ENCODE measurements at regions not wholly inside any gene's neighbourhood (a gene's known extent, or its start where the extent isn't known, plus 50 kb on each side); places are given as distances from the start of the nearest gene placed in this dataset.
"Not testable (repeated sequence)": the region's sequence is repeated elsewhere in the genome, so short reads cannot be mapped to it uniquely, and the experiment has no call there.

DNA sequence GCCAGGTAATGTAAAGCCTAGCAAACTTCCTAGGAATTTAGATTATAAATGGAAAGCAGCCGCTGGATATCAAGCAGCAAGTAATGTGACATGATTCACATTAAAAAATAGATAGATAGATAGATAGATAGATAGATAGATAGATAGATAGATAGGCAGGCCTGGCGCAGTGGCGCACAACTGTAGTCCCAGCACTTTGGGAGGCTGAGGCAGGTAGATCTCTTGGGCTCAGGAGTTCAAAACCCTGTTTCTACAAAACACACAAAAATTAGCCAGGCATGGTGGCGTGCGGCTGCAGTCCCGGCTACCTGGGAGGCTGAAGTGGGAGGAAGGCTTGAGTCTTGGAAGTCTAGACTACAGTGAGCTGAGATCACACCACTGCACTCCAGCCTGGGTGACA lies 236.9 kb downstream of the SLITRK6 start:
- Histone ChIP-seq H3K36me3 (replicated peaks; ENCODE audit: control insufficient read depth, insufficient read depth, low read length) (no peaks in the 10 kb centered on the region), H3K27me3 (ENCODE audit: control insufficient read depth, insufficient read depth, low read length) (no peaks in the 10 kb centered on the region; the same call in 1 of the 2 replicates), H3K4me3 (ENCODE audit: insufficient read depth, low read depth, low read length) (no peak overlapping the region)
- DNase-seq: no peak

DNA sequence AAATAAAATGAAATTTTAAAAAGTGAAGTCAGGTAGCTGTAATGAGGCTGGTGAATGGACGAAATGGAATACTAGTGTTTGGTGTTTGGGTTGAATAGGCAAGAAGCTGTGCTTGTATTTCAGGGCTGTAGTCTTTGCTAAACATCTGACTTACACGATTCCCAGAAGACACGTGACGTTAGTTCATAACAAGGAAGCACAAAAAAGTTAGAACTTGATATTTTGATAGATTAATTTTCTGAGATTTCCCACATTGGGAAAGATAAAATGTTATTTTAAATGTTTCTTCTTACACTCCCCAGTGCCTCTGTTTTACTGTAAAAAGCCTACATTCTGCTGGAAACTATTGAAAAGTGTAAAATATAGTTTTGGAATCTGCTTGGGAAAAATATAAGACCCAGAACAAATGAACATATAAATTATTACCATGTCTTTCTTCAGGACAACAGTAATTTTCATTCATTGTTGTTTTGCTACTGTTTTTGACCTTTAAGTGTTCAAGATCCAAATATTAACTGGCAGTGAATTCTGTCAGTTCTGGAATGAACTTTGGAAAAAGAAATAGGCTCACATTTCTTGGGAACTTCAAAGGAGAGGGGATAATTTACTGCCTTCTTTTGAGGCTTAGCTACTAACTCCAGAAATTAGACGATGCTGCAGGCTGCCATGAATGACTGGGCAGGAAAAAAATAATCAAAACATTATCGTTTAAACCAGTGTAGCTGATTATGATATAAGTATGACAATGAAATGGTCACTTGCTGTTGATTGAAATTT lies 241.3 kb downstream of the SLITRK6 start:
- Histone ChIP-seq H3K36me3 (replicated peaks; ENCODE audit: control insufficient read depth, insufficient read depth, low read length) (no peaks in the 10 kb centered on the region), H3K4me3 (ENCODE audit: insufficient read depth, low read depth, low read length) (no peak overlapping the region), H3K27me3 (ENCODE audit: control insufficient read depth, insufficient read depth, low read length) (no peaks in the 10 kb centered on the region)
- no peak for DNase-seq

DNA sequence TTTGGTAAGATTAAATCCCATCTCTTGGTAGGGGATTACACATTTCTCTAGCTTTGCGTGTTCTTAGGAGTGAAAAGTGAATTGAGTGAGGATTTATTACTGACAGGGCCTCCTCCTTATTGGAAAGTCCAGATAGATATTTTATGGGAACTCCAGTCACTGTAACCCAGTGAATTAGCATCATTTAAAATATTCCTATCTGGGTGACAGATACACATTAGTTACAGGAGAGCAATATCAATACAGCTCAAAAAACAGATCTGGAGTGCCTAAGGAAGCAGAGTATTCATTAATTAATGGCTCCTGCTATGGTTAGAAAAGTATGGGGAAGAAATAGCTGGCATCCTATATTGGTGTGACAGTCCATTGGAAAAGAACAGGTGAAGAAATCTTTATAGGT lies 248.2 kb downstream of the SLITRK6 start:
- DNase-seq: no peak
- H3K27me3 ChIP-seq (ENCODE audit: control insufficient read depth, insufficient read depth, low read length): no peaks in the 10 kb centered on the region
- no peak overlapping the region for H3K4me3 ChIP-seq (ENCODE audit: insufficient read depth, low read depth, low read length)
- no peaks in the 10 kb centered on the region for H3K36me3 ChIP-seq (replicated peaks; ENCODE audit: control insufficient read depth, insufficient read depth, low read length)

DNA sequence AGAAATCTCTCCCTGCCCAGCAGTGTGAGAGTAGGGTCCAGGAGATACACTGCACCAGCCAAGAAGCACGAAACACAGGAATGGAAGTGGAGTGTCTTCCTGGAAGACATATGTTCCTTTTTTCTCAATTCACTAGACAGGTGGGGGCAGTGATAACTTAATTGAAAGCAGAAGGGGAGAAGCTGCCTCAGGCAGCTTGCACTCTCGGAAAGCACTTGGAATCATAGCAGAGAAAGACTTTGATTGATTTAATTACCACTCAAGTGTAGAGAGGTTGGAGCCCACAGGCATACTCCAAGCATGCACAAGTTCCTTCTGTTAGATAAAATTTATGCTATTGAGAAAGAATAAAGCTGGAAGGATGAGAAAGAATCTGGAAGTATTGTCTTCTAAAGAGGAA lies 249.4 kb downstream of the SLITRK6 start:
- H3K36me3 ChIP-seq (replicated peaks; ENCODE audit: control insufficient read depth, insufficient read depth, low read length): no peaks in the 10 kb centered on the region

DNA sequence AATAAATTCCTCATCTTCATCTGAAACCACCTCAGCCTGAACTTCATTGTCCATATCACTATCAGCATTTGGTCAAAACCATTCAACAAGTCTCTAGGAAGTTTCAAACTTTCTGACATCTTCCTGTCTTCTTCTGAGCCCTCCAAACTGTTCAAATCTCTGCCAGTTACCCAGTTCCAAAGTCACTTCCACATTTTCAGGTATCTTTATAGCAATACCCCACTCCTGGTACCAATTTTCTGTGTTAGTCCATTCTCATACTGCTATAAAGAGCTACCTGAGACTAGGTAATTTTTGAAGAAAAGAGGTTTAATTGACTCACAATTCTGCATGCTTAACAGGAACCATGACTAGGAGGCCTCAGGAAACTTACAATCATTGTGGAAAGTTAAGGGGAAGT lies 250.4 kb downstream of the SLITRK6 start:
- not testable (repeated sequence) for DNase-seq; H3K36me3 ChIP-seq (replicated peaks; ENCODE audit: control insufficient read depth, insufficient read depth, low read length); H3K4me3 ChIP-seq (ENCODE audit: insufficient read depth, low read depth, low read length); H3K27me3 ChIP-seq (ENCODE audit: control insufficient read depth, insufficient read depth, low read length)

More for the DNA sequence above, 249.4 kb downstream of the SLITRK6 start:
- Histone ChIP-seq H3K27me3 (ENCODE audit: control insufficient read depth, insufficient read depth, low read length) (no peaks in the 10 kb centered on the region), H3K4me3 (ENCODE audit: insufficient read depth, low read depth, low read length) (no peak overlapping the region)
- no peak for DNase-seq

DNA sequence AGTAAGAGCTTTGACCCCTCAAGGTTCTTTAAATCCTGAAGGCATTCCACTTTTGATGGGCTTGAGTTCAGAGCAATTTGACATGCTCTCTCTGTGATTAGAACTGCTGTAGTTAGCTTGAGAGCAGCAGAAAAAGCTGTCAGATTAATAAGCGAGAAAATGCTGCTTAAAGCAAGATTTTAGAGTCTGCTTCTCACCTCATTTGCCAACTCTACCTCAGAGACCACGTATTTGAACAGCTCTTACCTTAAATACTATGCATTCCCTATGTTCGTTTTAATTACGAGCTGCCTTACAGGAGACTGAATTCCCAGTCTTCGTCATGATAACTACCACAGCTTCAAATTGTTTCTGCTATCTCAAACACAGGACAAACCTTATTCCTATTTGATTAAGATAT lies 253.4 kb downstream of the SLITRK6 start:
- no peaks in the 10 kb centered on the region for H3K36me3 ChIP-seq (replicated peaks; ENCODE audit: control insufficient read depth, insufficient read depth, low read length)
- no peak for DNase-seq
- no peaks in the 10 kb centered on the region for H3K27me3 ChIP-seq (ENCODE audit: control insufficient read depth, insufficient read depth, low read length)
- H3K4me3 ChIP-seq (ENCODE audit: insufficient read depth, low read depth, low read length): no peak overlapping the region

DNA sequence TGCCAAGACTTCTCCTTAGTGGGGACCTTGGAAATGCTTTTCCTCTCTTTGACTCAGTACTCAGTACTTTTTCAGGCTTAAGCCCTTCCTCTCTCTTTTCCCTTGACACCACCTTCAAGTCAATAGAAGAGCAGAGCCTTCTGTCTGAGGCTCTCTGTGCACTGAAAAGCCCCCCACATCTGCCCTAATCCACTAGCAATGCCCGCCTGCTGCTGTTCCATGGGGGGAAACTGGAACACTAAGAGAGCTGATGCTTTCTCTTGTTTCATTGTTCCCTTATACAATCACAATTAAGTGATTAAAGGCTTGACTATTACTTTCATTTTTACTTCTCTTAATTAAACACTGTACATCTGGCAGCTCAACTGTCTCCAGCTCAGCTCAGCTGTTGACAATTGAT lies 254.5 kb downstream of the SLITRK6 start:
- H3K4me3 ChIP-seq (ENCODE audit: insufficient read depth, low read depth, low read length): no peak overlapping the region
- H3K36me3 ChIP-seq (replicated peaks; ENCODE audit: control insufficient read depth, insufficient read depth, low read length): no peaks in the 10 kb centered on the region
- no peaks in the 10 kb centered on the region for H3K27me3 ChIP-seq (ENCODE audit: control insufficient read depth, insufficient read depth, low read length)
- no peak for DNase-seq

DNA sequence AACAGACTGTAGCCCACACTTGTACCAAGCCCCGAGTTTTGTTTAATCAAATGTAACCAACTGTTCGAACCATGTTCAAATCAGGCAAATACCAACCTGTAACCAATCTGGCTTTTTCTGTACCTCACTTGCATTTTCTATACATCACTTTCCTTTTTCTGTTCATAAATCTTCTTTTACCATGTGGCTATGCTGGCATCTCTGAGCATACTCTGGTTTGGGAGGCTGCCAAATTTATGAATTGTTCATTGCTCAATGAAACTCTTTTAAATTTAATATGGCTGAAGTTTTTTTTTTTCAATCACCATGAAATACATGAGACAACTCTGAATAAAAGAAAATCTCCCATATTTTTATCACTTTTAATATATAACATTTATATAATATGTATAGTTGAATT lies 256.1 kb downstream of the SLITRK6 start:
- DNase-seq: no peak
- Histone ChIP-seq H3K27me3 (ENCODE audit: control insufficient read depth, insufficient read depth, low read length) (no peaks in the 10 kb centered on the region), H3K4me3 (ENCODE audit: insufficient read depth, low read depth, low read length) (no peak overlapping the region), H3K36me3 (replicated peaks; ENCODE audit: control insufficient read depth, insufficient read depth, low read length) (no peaks in the 10 kb centered on the region)

DNA sequence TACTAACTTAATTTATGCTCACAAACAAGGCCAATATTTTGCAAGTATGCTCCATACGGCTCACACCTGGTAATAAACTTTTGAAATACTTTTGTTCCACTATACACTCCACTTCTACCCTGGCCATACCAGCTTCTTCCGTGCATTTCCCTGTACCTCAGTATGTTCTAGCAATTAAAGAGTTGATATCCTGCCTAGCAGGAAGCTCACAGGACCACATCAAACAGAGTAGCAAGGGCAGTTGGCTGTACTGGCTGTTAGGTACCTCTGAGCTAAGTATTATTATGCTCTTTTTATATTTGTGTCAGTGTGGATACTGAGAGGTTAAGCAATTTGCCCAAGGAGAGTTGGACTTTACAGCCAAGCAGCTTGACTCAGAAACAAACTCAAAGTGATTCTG lies 257.7 kb downstream of the SLITRK6 start:
- Histone ChIP-seq H3K4me3 (ENCODE audit: insufficient read depth, low read depth, low read length) (no peak overlapping the region), H3K27me3 (ENCODE audit: control insufficient read depth, insufficient read depth, low read length) (no peaks in the 10 kb centered on the region), H3K36me3 (replicated peaks; ENCODE audit: control insufficient read depth, insufficient read depth, low read length) (no peaks in the 10 kb centered on the region)
- no peak for DNase-seq

DNA sequence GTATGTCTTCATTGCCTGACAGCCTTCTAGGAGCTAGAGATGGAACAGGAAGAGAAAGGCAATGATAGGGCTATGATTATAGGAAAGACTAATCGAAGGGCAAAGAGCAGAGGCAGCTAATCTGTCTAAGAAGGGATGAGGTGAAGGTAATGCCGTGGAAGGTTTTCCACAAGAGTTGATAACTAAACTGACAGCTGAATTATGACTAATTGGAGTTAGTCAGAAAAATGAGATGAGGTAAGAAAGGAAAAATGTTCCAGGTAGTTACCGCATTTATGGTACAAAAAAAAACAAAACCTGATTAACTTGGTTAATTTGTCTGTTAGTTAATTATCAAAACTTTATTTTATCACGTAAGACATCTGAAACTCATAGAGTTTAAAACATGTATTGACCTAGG lies 260.3 kb downstream of the SLITRK6 start:
- H3K27me3 ChIP-seq (ENCODE audit: control insufficient read depth, insufficient read depth, low read length): no peaks in the 10 kb centered on the region
- H3K4me3 ChIP-seq (ENCODE audit: insufficient read depth, low read depth, low read length): no peak overlapping the region
- DNase-seq: no peak

DNA sequence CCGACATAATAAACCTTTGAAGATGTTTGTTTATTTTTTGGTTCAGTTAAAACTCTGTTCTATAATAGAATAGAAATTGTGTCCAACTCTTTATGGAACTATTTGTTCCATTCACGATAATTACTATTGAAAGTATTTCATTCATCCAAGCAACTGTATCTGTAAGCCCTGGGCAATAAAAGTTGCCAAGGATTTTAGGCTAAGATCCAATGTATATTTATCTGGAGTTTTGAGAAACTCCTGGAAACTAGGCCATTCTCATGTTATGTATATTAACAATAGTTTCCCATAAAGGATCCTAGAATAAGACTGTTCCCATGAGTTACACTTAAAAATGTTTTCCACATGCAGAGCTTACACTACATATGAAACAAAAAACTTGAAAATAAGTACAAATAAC lies 261.6 kb downstream of the SLITRK6 start:
- DNase-seq: no peak
- Histone ChIP-seq H3K4me3 (ENCODE audit: insufficient read depth, low read depth, low read length) (no peak overlapping the region), H3K27me3 (ENCODE audit: control insufficient read depth, insufficient read depth, low read length) (no peaks in the 10 kb centered on the region), H3K36me3 (replicated peaks; ENCODE audit: control insufficient read depth, insufficient read depth, low read length) (no peaks in the 10 kb centered on the region)

More for the DNA sequence above, 260.3 kb downstream of the SLITRK6 start:
- H3K36me3 ChIP-seq (replicated peaks; ENCODE audit: control insufficient read depth, insufficient read depth, low read length): no peaks in the 10 kb centered on the region

DNA sequence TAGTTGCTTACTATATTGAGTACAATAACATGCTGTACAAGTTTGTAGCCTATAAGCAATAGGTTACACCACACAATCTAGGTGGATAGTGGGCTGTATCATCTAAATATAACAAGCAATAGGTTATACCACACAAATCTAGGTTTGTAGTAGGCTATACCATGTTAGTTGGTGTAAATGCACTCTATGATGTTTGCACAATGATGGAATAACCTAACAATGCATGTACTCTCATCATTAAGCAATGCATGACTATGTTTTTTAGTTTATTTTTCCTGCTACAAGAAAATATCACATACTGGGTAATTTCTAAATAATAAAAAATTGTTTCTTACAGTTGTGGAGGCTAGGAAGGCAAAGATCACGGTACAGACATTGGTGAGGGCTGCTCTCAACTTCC lies 262.5 kb downstream of the SLITRK6 start:
- no peak overlapping the region for H3K4me3 ChIP-seq (ENCODE audit: insufficient read depth, low read depth, low read length)
- no peaks in the 10 kb centered on the region for H3K36me3 ChIP-seq (replicated peaks; ENCODE audit: control insufficient read depth, insufficient read depth, low read length)
- H3K27me3 ChIP-seq (ENCODE audit: control insufficient read depth, insufficient read depth, low read length): no peaks in the 10 kb centered on the region
- DNase-seq: no peak

DNA sequence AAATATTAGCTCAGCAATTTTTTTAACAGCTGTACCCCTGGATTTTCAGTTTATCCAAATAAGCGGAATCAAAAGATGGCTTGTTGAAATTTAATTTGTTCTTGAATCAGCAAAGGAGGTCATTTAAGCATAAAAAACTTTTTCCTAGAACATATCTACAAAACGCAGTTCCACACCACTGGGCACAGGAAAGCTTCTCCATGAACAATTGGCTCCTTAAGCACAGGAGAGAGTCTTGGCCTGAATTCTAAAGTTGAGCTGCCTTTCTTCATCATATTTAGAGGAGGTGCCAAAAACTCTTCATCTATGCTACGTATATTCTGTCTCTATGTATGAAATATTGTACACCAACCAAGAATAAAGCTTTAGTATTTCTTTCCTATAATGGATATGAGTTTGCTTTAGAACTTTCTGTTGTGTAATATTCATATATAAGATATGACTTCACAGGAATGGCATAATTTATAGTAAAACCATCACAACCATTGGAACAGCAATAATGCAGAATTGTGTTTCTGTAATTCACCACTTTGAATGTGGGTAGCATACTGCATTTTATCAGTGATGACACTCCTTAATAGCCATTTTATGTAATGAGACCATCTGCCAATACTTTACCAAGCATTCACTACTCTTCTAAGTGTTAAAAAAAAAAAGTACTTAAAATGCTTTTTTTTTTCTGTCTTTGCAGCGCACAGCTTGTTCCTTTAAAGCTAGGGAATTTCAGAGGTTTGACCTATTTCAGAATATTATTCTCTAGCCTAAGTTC lies 263.7 kb downstream of the SLITRK6 start:
- H3K36me3 ChIP-seq (replicated peaks; ENCODE audit: control insufficient read depth, insufficient read depth, low read length): no peaks in the 10 kb centered on the region
- DNase-seq: no peak
- no peaks in the 10 kb centered on the region for H3K27me3 ChIP-seq (ENCODE audit: control insufficient read depth, insufficient read depth, low read length)
- no peak overlapping the region for H3K4me3 ChIP-seq (ENCODE audit: insufficient read depth, low read depth, low read length)

DNA sequence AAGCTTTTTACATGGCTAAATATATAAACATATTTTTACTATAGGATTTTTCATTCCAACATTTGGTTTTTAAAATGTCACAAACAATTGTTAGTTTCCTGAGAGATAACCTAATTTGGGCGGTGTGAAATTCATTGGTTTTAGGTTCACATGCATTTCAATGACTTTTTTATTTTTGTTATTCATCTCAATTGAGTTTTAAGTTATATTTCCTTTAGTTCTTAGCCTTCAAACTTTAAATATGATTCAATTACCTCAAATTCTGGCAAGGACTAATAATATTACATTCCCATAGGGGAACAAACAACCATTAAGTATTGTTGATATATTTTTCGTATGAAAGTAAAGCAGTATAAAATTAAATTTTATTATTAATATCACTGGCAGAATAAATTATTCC lies 265.3 kb downstream of the SLITRK6 start:
- Histone ChIP-seq H3K27me3 (ENCODE audit: control insufficient read depth, insufficient read depth, low read length) (no peaks in the 10 kb centered on the region), H3K4me3 (ENCODE audit: insufficient read depth, low read depth, low read length) (no peak overlapping the region), H3K36me3 (replicated peaks; ENCODE audit: control insufficient read depth, insufficient read depth, low read length) (no peaks in the 10 kb centered on the region)
- no peak for DNase-seq

DNA sequence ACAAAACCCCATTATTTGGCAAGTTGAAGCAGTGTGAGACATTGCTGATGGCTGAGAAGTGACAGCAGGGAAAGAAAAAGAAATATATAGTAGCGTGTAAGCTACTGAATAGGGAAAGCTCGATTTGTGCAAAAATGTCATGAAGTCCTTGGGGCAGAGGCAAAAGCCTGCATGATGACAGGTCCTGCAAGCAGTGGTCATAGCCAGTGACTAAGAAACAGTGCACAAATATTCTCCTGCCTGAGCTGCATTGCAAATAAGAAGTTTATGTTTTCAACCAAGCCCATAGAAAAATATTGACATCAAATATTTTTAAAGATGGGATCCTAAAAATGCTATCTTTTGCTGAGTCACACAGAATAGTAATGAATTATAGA lies 270.0 kb downstream of the SLITRK6 start:
- no peak for DNase-seq
- Histone ChIP-seq H3K27me3 (ENCODE audit: control insufficient read depth, insufficient read depth, low read length) (no peaks in the 10 kb centered on the region), H3K36me3 (replicated peaks; ENCODE audit: control insufficient read depth, insufficient read depth, low read length) (no peaks in the 10 kb centered on the region), H3K4me3 (ENCODE audit: insufficient read depth, low read depth, low read length) (no peak overlapping the region)
